AG08395 (cell line): ENCODE measurements at regions not wholly inside any gene's neighbourhood (a gene's known extent, or its start where the extent isn't known, plus 50 kb on each side); places are given as distances from the start of the nearest gene placed in this dataset.

Source experiments
- DNase-seq: peaks from one replicate; pipeline ENCODE4 v3.0.0; 2012; ENCODE audit warnings: mixed read lengths, low spot score

- DNase-seq: no peak
Observed at GRCh38 chr6:37105148-37106050, 64.6 kb upstream of the PIM1 start.

GRCh38 chr6:37106051-37106363, 63.9 kb upstream of the PIM1 start:
- DNase-seq: no peak

- no peak for DNase-seq
Observed at GRCh38 chr6:37106554-37106953, 63.4 kb upstream of the PIM1 start.

GRCh38 chr6:37106982-37107491, 62.9 kb upstream of the PIM1 start:
- no peak for DNase-seq

- DNase-seq: no peak
Observed at GRCh38 chr6:37109714-37110499, 60.0 kb upstream of the PIM1 start.

- no peak for DNase-seq
Observed at GRCh38 chr6:37110500-37111461, 59.2 kb upstream of the PIM1 start.

GRCh38 chr6:37113976-37114375, 56.0 kb upstream of the PIM1 start:
- no peak for DNase-seq

- no peak for DNase-seq
Observed at GRCh38 chr6:37114612-37115011, 55.3 kb upstream of the PIM1 start.

GRCh38 chr6:37115236-37115895, 54.6 kb upstream of the PIM1 start:
- no peak for DNase-seq

- DNase-seq: no peak
Observed at GRCh38 chr6:37116326-37116725, 53.6 kb upstream of the PIM1 start.

- no peak for DNase-seq
Observed at GRCh38 chr6:37119387-37119886, 50.5 kb upstream of the PIM1 start.
